Head of caudate nucleus (tissue), 42 donors: ENCODE measurements at regions not wholly inside any gene's neighbourhood (a gene's known extent, or its start where the extent isn't known, plus 50 kb on each side); places are given as distances from the start of the nearest gene placed in this dataset.
A peak's percentile ranks its signal among the peaks of the same experiment; 100 is the strongest.
"Not testable (repeated sequence)": the region's sequence is repeated elsewhere in the genome, so short reads cannot be mapped to it uniquely, and the experiment has no call there.

Experiments
- DNase-seq, 42 donors: peaks; one replicate each; pipeline versions ENCODE4 v3.0.0 to v3.0.0-alpha.2; 2020 to 2021; ENCODE audit warnings: mixed read lengths in 7 of 42
- intact Hi-C: fragments of 100-400 bp; cut with DNase I; formaldehyde crosslinking; loops from one replicate; pipeline ENCODE4 v1.15.0; 2022

DNA sequence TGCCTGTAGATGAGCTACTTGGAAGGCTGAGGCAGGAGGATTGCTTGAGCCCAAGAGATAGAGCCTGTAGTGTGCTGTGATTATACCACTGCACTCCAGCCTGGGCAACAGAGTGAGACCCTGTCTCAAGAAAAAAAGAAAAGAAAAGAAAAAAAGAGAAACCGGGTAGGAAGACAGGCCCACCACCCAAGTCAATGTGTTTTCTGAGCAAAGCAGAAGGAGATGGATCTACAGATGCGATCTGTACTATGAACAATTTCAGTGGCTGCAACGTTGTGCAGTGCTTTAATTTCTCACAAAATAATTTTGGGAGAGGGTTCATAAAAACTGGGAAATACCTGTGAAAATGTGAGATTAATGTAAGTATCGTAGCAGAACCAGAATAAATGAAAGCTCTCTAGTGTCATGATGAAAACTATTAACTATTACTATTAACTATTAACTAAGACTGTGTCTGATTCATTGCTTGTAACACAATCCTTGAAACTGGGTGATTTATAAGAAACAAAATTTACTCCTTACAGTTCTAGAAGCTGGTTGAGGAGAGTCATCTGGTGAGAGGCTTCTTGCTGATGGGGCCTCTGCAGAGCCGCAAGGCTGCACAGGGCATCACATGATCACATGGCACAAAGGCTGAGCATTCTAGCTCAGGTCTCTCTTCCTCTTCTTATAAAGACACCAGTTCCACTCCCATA, 233.1 kb upstream of the ZNF217 start:
- intact Hi-C loops: no loop called here
- peak in 17 of 42 donors; percentile 7 to 52 (median 20) for DNase-seq

DNA sequence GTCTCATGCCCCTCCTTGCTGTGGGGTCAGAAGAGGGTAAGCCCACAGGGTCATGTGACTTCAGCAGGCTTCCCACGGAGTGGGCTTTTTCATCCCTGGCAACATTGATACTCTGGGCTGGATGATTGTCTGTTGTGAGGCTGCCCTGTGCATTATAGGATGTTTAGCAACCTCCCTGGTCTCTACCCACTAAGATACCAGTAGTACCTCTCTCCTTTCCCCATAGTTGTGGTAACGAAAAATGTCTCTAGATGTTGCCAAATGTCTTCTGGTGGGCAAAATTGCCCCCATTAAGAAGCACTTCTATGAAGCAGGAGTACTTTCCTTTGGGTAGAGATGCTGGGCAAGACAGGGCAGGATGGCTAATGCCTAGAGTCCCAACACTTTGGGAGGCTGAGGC, 232.5 kb upstream of the ZNF217 start:
- intact Hi-C loops: no loop called here
- DNase-seq: no peak

DNA sequence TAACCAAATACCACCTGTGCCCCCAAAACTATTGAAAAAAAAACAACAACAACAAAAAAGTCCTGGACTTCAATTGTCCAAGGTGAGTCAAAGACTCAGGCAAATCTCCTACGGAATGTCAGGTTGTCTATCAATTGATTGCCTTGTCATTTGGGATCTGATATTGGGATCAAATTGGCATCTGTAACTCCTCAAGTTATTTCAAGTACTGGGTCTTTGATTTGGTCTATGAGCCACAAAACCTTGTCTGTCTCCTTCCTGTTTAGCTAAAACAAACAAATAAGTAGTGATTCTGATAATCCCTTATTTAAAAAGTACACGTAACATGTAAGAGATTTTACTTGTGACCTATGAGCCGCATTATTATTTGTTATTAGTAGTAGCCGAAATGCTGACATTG, 231.6 kb upstream of the ZNF217 start:
- no peak for DNase-seq
- intact Hi-C loops: no loop called here

DNA sequence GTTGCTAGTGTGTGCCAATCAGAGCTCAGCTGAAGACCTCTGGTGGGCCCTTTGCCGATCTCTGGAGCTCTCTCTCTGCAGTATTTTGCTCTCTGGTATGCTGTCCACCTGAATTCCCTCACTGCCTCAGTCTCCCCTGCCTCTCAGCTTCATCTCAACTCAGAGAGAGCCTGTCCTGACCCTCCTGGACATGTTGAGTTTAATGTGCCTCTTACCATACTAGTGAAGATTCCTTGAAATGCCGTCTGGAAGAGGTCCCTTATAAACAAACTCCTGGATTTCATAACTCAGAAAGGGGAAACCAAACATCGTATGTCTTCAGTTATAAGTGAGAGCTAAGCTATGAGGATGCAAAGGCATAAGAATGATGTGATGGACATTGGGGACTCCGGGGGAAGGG, 231.1 kb upstream of the ZNF217 start:
- no peak for DNase-seq
- intact Hi-C loops: no loop called here

DNA sequence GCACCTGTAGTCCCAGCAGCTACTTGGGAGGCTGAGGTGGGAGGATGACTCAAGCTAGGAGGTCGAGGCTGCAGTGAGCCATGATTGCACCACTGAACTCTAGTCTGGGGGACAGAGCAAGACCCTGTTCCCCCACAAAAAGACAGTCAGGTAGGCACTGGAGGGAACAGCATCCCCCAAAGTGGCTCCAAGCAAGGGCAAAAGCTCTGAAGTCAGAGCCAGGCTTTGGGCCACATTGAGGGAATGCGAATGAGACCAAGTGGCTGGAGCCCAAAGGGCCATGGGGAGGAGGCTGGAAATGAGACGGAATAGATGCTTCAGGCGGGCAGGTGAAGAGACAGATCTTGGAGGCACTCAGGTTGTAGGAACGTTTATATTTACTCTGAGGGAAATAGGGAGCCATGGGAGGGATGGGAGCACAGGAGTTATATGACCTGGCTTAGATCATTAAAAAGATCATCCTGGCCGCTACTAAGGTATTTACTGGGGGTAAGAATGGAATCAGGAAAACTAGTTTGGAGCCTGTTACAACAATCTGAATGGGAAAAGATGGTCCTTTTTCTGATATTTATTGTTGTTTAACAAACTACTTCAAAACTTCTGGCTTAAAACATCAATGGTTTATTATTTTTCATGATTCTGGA, 229.6 kb upstream of the ZNF217 start:
- DNase-seq: no peak
- intact Hi-C loops: no loop called here

DNA sequence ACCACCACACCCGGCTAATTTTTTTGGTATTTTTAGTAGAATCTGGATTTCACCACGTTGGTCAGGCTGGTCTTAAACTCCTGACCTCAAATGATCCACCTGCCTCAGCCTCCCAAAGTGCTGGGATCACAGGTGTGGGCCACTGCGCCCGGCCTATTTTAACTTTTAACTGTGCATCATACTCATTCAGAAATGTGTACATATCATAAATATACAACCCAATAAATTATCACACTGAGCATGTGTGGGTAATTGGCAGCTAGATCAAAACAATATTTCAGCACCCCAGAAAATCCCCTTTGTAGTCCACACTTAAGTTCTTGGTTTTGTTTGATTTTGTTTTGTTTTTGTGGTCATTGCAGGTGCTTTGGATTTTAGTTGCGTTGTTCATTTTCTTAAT, 228.9 kb upstream of the ZNF217 start:
- DNase-seq: no peak
- intact Hi-C loops: no loop called here

DNA sequence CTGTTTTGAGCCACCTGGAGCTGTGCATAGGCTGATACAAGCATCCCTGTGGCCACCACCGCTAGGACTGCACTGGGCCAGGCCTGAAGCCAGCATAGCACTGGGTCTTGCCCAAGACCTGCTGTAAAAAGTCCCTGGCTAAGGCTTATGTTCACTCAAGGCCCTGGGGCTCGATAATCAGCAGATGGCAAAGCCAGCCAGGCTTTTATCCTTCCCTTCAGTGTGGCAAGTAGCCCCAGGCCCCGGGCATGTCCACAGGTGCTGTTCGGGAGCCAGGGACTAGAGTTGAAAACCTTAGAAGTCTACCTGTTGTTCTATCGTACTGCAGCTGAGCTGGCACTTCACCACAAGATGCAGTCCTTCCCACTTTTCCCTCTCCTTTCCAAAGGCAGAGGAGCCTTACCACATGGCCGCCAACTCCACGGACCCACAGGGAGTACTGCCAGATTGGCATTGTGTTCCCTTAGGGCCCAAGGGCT, 226.4 kb upstream of the ZNF217 start:
- intact Hi-C loops: no loop called here
- DNase-seq: no peak

DNA sequence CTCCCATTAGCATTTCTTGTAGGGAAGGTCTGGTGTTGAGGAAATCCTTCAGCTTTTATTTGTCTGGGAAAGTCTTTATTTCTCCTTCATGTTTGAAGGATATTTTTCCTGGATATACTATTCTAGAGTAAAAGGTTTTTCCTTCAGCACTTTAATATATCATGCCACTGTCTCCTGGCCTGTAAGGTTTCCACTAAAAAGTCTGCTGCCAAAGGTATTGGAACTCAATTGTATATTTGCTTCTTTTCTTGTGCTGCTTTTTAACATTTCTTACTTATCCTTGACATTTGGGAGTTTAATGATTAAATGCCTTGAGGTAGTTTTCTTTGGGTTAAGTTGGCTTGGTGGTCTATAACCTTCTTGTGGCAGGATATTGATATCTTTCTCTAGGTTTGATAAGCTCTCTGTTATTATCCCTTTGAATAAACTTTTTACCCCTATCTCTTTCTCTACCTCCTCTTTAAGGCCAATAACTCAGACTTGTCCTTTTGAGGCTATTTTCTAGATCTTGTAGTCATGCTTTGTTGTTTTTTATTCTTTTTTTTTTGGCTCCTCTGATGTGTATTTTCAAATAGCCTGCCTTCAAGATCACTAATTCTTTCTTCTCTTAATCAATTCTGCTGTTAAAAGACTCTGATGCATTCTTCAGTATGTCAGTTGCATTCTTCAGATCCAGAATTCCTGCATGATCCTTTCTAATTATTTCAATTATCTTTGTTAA, 225.0 kb upstream of the ZNF217 start:
- intact Hi-C loops: no loop called here
- DNase-seq: no peak

DNA sequence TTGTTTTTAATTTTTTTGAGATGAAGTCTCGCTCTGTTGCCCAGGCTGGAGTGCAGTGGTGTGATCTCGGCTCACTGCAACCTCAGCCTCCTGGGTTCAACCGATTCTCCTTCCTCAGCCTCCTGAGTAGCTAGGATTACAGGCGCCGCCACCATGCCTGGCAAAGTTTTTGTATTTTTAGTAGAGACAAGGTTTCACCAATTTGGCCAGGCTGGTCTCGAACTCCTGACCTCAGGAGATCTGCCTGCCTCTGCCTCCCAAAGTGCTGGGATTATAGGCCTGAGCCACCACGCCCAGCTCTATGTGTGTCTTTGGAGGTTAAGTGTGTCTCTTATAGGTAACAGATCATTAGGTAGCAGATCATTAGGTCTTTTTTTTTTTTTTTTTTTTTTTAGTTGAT, 223.9 kb upstream of the ZNF217 start:
- intact Hi-C loops: not testable (repeated sequence)

DNA sequence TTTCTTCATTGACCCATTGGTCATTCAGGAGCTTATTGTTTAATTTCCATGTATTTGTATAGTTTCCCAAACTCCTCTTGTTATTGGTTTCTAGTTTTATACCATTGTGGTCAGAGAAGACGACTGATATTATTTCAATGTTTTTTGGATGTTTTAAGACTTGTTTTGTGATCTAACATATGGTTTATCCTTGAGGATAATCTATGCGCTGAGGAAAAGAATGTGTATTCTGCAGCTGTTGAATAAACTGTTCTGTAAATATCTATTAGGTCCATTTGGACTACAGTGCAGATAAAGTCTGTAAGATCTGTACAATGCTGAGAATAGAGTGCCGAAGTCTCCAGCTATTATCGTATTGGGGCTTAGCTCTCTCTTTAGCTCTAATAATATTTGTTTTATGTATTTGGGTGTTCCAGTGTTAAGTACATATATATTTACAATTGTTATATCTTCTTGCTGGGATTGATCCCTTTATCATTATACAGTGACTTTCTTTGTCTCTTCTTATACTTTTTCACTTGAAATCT, 223.3 kb upstream of the ZNF217 start:
- DNase-seq: no peak
- intact Hi-C loops: no loop called here

More for the DNA sequence above, 223.9 kb upstream of the ZNF217 start:
- DNase-seq: not testable (repeated sequence)

DNA sequence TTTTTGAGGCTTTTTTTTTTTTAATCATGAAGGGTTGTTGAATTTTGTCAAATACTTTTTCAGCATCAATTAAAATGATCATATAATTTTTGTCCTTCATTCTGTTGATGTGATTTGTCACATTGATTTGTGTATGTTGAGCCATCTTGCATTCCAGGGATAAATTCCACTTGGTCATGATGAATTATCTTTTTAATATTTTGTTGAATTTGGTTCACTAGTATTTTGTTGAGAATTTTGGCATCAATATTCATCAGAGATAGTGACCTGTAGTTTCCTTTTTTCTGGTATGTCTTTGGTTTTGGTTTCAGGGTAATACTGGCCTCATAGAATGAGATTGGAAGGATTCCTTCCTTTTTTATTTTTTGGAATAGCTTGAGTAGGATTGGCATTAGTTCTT, 221.9 kb upstream of the ZNF217 start:
- intact Hi-C loops: no loop called here
- no peak for DNase-seq

DNA sequence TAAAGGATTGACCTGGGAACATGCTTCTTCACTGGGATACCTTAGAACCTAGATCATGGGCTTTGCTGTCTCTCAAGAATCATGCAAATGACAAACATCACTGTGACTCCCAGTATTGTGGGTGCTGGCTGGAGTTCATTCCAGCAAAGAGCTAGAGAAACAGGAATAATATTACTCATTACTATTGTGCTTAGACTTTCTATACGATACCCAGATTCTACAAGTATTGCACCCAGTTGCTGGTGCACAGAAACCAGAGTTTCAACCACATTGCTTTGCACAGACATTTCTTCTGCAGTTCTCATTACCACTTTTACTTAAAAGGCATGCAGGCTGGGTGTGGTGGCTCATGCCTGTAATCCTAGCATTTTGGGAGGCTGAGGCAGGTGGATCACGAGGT, 220.4 kb upstream of the ZNF217 start:
- DNase-seq: no peak
- intact Hi-C loops: no loop called here

DNA sequence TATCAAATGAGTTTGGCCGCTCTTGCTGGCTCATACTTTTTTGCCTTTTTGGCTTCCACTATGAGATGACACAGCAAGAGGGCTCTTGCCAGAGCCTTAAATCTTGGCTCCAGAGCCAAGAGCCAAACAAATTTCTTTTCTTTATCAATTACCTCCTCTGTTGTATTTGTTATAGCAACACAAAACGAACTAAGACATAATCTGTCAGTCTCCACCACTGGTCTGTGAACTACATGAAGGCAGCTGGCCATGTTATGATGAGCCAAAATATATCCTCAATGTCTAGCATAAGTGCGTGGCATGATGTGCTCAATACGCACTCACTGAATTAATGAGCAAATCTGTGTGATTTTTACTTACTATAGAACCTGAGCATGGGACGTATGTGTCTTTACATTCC, 220.0 kb upstream of the ZNF217 start:
- intact Hi-C loops: no loop called here
- DNase-seq: no peak

DNA sequence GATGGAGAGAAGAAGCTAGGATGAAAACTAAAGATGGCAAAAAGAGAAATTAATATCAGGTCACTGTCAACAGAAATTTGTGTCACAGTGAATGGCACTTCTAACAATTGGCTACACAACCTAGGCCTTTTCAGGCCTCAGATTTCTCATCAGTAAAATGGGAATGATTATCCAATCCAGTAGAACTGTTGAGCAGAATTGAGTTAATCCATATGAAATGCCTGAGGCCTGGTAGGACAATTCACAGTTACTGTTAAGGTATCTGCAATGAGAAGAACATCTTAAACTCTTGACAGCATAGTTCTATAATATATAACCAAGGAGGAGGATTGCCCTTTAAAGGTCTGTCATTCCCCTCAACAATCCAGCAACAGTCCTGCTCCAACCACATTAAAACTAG, 217.9 kb upstream of the ZNF217 start:
- DNase-seq: no peak

DNA sequence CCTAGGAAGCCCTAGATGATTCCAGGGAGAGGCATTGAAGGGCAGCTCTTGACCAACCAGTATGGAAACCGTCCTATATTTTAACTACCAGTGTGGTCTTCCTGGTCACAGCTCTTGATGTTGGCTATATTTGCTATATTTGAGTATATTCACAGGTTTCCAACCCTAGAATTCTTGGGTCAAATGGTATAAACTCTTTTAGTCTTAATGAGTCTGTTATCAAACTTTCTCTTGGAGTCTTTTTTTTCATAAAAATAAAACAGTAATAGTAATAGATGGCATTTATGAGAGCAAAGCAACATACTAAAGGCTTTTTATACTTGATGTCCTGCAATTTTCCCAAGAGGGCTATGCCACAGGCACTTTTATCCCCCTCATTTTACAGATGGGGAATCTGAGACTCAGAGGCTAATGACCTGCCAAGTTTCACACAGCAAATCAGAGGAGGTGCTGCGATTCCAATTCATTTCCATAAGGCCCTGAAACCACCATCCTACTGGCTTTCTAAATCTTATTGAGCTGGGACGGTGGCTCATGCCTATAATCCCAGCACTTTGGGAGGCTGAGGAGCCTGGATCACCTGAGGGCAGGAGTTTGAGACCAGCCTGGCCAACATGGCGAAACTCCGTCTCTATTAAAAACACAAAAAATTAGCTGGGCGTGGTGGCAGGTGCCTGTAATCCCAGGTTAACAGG, 217.2 kb upstream of the ZNF217 start:
- intact Hi-C loops: no loop called here
- DNase-seq: no peak

More for the DNA sequence above, 217.9 kb upstream of the ZNF217 start:
- intact Hi-C loops: no loop called here

DNA sequence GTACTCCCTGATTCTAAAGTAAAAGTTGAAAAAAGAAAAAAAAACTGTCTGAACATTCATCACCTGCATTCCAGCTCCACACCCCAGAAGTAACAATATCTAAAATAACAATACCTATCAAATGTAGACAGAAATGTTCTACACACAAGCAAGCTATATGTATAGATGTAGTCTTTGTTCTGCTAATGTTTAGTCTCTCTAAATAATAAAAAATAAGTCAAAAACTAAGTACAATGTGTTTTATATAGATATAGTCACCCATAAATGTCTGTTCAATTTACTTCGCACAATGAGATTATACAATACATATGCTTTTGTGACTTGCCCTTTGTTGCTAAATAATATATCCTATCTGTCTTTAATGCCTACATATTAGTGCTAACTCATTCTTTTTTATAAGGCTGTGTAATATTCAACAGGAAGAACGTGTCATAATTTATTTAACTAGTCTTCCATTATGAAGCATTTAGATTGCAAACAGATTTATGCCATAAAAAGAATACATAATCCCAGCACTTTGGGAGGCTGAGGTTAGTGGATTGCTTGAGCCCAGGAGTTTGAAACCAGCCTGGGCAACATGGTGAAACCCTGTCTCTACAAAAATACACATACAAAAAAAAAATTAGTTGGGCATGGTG, 216.2 kb upstream of the ZNF217 start:
- intact Hi-C loops: no loop called here
- no peak for DNase-seq

DNA sequence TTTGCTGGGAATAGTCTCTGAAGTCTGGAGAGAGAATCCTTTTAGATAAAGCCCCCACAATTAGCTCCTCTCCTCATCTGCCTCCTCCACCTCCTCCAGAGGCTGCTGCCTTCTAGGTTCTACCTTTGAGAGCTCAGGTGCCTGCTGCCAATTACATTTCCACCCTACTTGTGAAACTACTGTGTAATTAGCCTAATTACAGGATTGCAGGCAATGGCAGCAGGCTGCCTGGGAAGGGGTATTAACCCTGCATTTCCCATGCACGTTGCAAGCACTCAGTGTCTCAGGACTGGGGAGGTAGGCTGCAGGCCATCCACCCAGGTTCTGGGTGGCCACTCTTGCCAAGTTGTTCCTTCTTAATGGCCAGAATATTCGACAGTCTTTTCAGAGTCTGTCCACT, 215.6 kb upstream of the ZNF217 start:
- intact Hi-C loops: no loop called here

DNA sequence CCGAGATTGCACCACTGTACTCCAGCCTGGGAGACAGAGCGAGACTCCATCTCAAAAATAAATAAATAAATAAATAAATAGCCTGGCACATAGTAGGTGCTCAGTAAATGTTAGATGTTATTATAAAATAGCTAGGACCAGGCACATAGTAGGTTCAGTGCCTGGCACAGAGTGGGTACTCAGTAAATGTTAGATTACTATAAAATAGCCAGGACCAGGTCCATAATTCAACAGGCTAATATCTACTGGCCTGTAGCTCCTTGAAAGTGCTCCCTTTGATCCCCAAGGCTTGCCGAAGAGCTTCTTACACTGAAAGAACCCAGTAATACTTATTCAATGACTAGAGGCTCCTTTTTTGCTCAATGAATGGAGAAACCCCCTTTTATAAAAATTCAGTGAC, 215.1 kb upstream of the ZNF217 start:
- intact Hi-C loops: no loop called here
- DNase-seq: no peak

More for the DNA sequence above, 215.6 kb upstream of the ZNF217 start:
- DNase-seq: no peak

DNA sequence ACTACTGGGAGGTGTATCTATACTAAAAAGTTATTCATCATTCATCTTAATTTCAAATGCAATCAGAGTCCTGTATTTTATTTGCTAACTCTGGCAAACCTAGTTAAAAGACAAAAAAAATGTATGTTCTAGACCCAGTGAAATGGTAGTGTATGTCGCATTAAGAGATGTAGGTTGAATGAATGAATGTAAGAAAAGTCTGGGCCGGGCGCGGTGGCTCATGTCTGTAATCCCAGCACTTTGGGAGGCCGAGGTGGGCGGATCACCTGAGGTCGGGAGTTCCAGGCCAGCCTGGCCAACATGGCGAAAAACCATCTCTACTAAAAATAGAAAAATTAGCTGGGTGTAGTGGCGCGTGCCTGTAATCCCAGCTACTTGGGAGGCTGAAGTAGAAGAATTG, 214.7 kb upstream of the ZNF217 start:
- intact Hi-C loops: not testable (repeated sequence)

More for the DNA sequence above, 214.7 kb upstream of the ZNF217 start:
- not testable (repeated sequence) for DNase-seq
